GM18505 (cell line): ENCODE measurements at regions not wholly inside any gene's neighbourhood (a gene's known extent, or its start where the extent isn't known, plus 50 kb on each side); places are given as distances from the start of the nearest gene placed in this dataset.
"Not testable (repeated sequence)": the region's sequence is repeated elsewhere in the genome, so short reads cannot be mapped to it uniquely, and the experiment has no call there.

Experiments used
- ATAC-seq: cut with Tn5 transposase; IDR thresholded peaks from one replicate; pipeline ENCODE4 v1.9.1; 2021; ENCODE audit not compliant: unreplicated experiment
- POLR2A ChIP-seq: IDR thresholded peaks from 4 replicates; pipeline ENCODE4 v1.6.1; 2011; ENCODE audit warnings: borderline replicate concordance; ENCODE audit not compliant: insufficient read depth, insufficient read length; ENCODE audit errors: extremely low read depth

DNA sequence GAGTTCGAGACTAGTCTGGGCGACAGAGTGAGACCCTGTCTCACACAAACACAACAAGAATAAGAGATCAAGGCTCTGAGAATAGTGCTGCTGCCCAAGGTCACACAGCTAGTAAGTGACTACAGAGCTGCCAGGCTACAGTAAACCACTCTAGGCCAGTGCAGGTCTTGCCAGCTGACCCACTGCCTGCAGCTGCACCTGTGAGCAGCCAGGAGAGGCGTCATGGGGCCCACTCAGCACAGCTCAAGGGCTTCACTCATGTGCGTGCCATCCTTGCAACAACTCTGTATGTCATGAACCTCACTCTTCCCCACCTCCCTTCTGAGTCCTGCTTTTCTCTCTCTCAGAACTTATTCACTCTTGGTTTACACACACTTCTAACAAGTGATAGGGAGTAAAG lies 176.7 kb downstream of the SMAD6 start:
- TF ChIP-seq POLR2A: no peak

DNA sequence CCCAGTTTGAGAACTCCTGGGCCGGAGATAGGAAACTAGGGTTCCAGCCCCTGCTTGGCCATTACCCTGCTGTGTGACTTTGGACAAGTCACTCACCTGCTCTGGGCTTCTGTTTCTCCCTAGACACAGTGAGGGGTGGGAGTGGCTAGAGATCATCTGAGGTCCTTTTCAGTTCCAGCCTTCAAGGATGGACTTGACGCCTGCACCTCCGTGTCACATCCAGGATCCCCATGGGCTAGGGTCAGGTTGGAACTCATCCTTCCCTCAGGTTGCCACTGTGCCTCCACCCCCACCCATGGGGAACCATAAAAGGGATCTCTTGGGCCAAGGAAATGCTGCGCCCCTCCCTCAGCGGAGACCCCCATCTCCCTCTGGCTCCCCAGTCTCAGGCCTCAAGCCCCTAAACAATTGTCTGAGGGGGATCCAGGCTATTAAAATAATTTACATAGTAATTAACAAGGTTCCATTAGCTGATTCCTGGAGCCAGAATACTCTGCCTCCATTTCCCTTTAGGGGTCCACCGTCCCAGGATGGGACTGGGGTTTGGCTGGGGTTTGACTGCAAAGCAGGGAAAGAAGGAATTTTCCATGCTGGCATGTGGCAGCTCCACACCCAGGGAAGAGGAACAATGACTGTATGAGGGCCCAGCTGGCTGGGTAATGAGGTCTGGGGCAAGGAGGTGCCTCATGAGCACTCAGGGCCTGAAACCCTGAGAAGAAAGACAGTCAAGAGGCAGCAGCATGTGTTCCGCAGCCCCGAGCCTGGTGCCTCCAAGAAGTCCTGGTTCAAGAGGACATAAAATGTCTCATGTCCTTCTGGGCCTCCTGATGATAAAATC lies 177.7 kb downstream of the SMAD6 start:
- no peak for ATAC-seq
- TF ChIP-seq POLR2A: no peak

More for the DNA sequence above, 176.7 kb downstream of the SMAD6 start:
- ATAC-seq: no peak

DNA sequence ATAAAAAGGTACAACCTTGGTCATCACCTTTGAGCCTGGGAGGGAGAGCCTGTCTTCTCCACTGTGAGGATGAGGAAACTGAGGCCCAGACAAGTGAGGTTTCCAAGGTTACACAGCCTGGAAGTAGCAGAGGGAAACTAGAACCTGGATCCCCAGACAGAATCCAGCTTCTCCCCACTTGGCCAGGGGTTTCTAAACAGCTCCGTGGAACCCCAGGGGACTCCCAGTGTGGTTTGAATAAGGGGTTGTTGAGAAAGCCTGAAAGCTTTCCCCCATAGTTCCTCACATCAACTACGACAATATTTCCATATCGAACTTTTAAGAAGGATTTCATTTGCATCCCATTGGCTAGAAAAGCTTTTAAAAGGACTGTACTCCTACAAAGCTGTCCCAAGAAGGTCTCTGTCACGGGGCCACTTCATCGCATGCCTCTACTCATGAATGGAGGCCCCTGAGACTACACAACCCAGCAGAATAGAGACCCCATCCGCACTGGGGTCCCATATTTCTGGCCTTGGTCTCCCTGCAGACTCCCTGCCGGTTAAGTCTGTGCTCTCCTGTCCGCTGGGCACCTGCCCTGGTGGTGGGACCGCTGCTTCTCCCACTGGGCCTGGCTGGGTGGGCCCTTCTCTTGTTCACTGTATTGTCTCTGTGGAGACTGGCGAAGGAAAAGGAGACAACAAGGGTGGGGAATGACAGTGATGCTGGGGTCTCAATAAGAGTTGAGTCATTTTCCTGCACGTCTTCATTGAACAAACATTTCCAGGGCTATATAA lies 178.5 kb downstream of the SMAD6 start:
- no peak for ATAC-seq
- TF ChIP-seq POLR2A: no peak

DNA sequence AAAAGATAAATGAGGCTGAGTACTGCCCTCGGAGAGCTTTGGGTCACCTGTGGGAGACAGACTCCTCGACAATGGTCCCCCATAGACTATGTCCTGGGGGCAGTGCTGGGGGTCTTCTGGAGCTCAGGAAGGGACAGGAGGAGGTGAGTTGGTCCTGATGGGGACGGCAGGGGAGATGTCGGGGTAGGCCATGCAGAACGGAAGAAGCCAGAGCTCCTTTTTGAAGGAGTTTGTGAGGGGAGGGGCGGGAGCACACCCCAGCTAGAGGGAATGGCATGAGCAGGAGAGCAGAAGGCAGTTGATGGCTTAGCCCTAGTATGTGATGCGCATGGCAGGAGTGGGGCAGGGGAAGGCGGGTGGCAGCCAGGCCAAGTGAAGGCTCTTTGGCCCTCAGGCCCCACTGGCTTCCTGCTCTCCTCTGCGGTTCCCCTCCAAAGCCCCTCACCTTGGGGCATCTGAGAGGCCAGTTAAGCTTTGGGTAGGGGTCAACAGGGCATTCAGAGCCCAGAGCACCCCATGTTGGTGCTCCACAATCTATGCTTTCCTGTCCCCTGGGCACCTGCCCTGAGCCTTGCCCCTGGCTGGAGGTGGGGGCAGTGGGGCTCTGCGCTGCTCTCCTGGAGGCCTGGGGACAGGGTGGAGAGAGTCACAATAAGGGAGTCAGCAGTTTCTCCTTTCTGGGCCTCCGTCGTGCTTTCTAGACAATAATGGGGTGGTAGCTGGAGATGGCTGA lies 179.3 kb downstream of the SMAD6 start:
- no peak for ATAC-seq
- no peak for TF ChIP-seq POLR2A

DNA sequence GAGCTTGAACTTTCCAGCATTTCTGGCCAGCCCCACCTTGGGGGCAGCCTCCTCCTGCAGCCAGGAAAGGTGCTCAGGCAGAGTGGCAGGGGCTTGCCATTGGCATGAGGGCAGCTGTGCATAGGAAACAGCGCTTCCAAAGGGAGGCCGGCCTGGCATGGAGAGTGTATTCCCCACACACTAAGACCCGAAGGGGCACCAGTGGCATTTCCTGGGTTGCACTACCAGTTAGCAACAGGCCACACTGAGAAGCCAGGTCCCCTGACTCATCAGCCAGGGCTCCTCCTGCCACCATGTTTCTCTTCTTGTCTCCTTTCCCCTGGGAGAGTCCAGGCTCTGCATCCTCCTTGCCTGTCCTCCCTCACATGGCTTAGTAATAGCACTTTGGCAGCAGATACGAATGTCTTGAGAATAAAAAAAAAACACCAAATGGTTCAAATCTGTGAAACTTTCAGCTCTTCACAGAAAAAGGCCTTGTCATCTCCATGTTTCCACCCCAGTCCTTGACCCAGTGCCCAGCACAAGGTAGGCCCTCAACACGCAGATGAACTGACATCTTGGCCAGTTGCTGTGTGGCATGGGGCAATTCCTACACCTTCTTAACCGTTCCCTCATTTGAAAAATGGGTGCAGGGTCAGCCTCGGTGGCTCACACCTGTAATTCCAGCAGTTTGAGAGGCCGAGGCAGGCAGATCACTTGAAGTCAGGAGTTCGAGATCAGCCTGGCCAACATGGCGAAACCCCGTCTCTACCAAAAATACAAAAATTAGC lies 180.4 kb downstream of the SMAD6 start:
- no peak for ATAC-seq
- no peak for TF ChIP-seq POLR2A

DNA sequence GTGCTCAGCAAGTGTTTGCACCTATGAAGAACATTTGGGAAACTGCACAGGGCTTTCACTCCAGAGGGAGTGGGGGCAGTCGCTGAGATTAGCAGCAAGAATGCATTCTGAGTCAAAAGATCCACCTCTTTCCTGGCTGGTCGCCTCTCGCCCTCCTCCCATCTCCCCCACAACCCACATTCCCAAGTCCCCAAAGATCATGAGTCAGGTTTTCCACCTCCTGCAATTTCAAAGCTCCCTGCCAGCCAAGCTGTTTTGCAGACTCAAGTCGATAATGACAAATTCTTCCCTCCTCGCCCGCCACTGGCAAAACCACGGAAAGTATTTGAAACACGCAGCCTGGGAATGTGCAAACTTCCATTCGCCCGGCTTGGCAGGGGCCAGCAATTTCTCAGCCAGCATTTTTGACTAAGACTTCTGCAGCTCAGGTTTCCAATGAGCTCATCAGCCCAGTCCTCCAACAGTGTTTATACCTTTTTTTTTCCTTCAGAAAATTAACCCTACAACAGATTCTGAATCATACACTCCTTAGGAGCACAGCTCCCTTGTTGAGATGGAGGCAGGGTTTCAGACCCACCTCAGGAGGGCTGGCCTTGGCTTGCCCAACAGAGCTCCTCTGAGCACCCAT lies 181.4 kb downstream of the SMAD6 start:
- TF ChIP-seq POLR2A: no peak
- ATAC-seq: no peak

DNA sequence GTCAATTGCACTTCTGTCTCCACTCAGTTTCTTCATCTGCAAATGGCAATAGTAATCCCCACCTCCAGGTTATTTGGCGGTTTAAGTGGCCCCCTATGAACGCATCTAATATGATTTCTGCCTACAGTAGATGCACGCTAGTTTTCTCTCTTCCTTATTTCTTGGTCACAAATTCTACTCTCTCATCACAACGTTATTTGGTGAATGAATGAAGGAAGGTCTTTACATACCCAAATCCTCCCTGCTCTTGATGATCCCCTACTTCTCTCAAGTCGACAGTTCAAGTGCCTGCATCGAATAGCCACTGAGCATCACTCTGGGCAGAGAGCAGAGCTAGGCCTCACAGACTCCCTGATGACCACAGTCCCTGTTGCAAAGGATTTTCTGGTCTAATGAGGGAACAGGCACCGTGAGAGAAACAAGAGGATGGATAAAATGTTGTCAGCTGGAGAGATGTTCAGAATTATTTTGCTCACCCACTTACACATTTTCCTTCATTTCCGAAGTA lies 181.2 kb upstream of the SMAD3 start:
- ATAC-seq: no peak
- no peak for TF ChIP-seq POLR2A

DNA sequence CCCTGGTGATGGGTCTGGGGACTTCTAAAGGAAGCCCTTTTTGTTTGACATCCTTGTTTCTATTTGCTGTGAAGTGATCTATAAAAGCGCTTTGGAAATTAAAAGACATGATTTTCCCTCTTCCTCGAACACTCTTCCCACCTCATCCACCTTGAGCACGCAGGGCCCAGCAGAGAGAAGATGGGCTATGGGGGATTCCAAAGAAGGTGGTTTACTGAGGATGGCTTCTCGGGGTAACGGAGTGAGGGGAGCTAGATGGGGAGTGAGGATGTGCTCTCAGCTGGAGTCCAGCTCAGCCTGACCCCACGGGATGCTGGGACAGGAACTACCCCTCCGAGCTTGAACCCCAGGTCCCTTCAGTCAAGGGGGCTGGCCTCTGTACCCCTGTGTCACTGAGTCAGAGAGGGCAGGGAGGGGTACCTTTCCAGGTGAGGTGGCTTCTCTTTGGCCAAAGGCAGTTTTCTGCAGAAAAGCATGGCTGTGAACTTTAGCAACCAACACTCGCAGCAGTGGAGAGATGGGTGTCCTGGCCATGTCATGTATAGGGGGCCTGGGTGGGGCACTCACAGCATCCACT lies 180.7 kb upstream of the SMAD3 start:
- ATAC-seq: no peak
- TF ChIP-seq POLR2A: no peak

DNA sequence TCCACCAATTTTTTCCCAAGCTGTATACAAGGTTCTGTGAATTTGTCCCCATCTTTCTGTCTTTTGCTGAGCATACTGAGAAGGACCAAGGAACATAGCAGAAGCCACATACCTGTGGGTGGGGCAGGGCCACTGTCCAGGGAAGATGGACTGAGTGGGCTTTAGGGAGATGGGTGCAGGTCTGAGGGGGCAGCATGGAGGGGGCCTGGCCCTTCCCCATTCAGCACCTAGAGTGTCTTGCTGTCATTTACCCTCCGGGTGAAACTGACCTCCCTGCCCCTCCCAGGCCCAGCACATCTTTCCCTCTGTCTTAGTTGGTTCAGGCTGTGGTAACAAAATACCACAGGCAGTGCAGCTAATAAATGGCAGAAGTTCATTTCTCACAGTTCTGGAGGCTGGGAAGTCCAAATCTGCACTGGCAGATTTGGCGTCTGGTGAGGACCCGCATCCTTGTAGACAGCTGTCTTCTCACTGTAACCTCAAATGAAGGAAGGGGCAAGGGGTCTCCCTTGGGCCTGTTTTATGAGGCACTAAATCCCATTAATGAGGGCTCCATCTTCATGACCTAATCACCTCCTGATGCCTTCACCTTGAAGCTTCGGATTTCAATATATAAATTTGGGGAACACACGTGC lies 180.0 kb upstream of the SMAD3 start:
- ATAC-seq: no peak
- TF ChIP-seq POLR2A: no peak

DNA sequence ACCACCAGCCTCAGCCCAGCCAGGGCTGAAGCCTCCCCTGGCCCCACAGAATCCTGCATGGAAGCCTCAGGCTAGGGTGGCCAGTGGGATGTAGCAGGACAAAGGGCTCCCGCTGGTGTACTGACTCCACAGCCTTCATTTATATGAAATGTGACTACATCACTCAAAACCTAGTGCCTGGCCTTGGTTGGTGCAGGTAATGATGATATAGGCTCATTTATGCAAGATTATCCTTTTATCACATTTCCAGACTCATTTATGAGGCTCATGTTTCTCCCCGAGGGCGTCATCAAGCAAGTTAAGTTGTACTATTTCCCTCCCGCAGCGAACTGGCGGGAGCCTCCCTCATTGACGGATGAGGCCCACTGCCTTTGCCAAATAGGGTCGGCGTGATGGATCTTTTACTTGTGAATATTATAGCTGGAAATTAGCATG lies 179.1 kb upstream of the SMAD3 start:
- no peak for ATAC-seq
- no peak for TF ChIP-seq POLR2A

DNA sequence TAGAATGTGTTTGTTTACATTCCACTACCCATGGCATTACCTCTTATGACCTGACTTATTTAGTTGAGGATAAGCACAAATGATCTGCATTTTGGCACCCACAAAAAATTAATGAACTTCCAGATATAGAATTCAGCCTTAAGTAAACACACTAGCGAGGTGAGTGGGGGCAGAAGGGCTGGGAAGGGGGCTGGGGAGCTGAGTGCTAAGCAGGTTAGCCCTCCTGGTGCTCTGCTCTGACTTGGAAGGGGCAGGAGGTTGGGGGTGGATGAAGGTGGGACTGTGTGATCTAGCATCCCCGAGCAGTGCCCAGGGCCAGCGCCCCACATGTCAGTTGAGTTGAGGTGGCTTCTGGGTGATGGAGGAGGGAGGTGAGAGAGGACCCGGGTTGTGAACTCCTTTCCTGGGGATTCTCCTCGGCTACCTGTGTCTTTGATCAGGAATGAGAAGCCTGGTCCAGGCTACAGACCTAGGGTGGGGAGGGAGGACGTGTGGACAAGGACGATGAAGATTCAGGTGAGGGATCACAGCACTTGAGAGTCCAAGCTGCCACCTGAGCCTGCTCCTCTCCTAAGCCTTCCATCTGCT lies 178.6 kb upstream of the SMAD3 start:
- no peak for TF ChIP-seq POLR2A
- no peak for ATAC-seq

DNA sequence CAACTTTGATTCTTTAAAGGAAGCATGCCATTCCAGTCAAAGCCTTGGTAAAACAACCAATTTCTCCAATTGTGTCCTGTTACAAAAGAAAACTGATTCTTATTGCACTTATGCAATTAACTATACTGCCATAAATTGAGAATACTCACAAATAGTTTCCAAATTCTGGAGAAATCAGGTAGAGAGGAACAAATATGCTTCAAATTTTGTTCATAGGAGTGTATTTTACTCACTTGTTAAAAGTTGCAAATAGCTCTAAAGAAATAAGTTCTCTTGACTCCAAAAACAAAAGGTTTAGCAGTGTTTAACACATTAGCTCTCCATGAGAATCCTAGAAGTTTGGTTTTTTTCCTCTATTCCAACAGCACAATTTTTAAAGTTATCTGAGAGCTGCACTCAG lies 176.1 kb upstream of the SMAD3 start:
- ATAC-seq: not testable (repeated sequence)
